AG04450 (cell line): ENCODE measurements at regions not wholly inside any gene's neighbourhood (a gene's known extent, or its start where the extent isn't known, plus 50 kb on each side); places are given as distances from the start of the nearest gene placed in this dataset.
"Not testable (repeated sequence)": the region's sequence is repeated elsewhere in the genome, so short reads cannot be mapped to it uniquely, and the experiment has no call there.

Experiments used
- CTCF ChIA-PET: fragments of 300-600, 350-600 bp; formaldehyde crosslinking; extraction: SDS; loops from one replicate; lab custom pipeline; 2022; ENCODE audit warnings: antibody characterized with exemption, inconsistent platforms; lab: Charles Lee
- POLR2A ChIA-PET: fragments of 350-600 bp; formaldehyde crosslinking; extraction: SDS; loops from one replicate; lab custom pipeline; 2021; ENCODE audit warnings: antibody characterized with exemption, inconsistent platforms; lab: Yijun Ruan, JAX
- DNase-seq: peaks from one replicate; pipeline ENCODE4 v3.0.0-alpha.2; 2011; ENCODE audit warnings: low read depth, low spot score
- H3K27ac ChIP-seq: one replicate; pipeline ENCODE4 v1.5.1; 2012; ENCODE audit warnings: low read depth, low read length, control low read depth
- H3K27me3 ChIP-seq: one replicate; pipeline ENCODE4 v1.6.0; 2012; ENCODE audit warnings: low read length; ENCODE audit not compliant: control insufficient read depth, insufficient read depth
- H3K4me3 ChIP-seq: 2 replicates; pipeline ENCODE4 v1.5.1; 2011; ENCODE audit warnings: mild to moderate bottlenecking, low read depth, low read length, control low read depth
- H3K9me3 ChIP-seq: 2 replicates; pipeline ENCODE4 v1.5.1; 2012; ENCODE audit warnings: low read length; ENCODE audit not compliant: control insufficient read depth, insufficient read depth
- CTCF ChIP-seq: IDR thresholded peaks from 2 replicates; pipeline ENCODE4 v1.5.1; 2011; ENCODE audit warnings: low read depth, low read length, control low read depth, inconsistent platforms

- Histone ChIP-seq H3K9me3 (peaks cover 7% of the 10 kb centered on the region), H3K4me3 (no peak overlapping the region), H3K27ac (no peak overlapping the region), H3K27me3 (peaks cover 19% of the 10 kb centered on the region)
- POLR2A ChIA-PET = interaction anchor here (0.6 kb wide), 1 partner anchor 174 kb away, joined by 3 read pairs; no protein-coding TSS in a partner anchor
- CTCF ChIA-PET = interaction anchor here (2.3 kb wide), 1 partner anchor 9 kb away, joined by 13 read pairs; no protein-coding TSS in a partner anchor
- DNase-seq = no peak
- no peak for TF ChIP-seq CTCF
Observed at GRCh38 chr13:111058796-111059506, 56.2 kb upstream of the ARHGEF7 start.

GRCh38 chr13:111058339-111058738, 56.8 kb upstream of the ARHGEF7 start:
- ChIA-PET CTCF (interaction anchor here (2.0 to 2.3 kb wide), 2 partner anchors 9 to 10 kb away, joined by 6 to 13 read pairs; no protein-coding TSS in a partner anchor), POLR2A (interaction anchor here (0.6 kb wide), 1 partner anchor 174 kb away, joined by 3 read pairs; no protein-coding TSS in a partner anchor)
- not testable (repeated sequence) for H3K27ac ChIP-seq, H3K9me3 ChIP-seq, H3K4me3 ChIP-seq, DNase-seq
- H3K27me3 ChIP-seq = peaks cover 19% of the 10 kb centered on the region

DNA sequence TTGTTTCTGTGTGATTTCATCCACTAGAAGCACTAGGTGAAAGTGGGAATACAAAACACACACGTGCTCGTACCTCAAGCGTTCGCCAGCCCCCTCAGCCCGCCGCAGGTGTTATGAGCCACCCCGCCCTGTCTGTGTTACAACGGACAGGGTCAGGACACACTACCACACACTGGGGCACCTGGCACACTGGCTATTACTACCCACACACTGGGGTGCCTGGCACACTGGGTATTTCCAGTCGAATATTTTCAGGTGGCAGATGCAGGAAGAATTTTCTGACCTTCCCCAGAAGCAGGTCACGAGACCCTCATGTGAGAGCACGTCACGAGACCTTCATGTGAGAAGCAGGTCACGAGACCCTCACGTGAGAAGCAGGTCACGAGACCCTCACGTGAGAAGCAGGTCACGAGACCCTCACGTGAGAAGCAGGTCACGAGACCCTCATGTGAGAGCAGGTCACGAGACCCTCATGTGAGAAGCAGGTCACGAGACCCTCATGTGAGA, 63.3 kb upstream of the ARHGEF7 start:
- CTCF ChIA-PET = interaction anchor here (1.0 to 1.3 kb wide), 2 partner anchors 16 to 108 kb away, joined by 5 to 7 read pairs; no protein-coding TSS in a partner anchor
- H3K4me3 ChIP-seq, H3K9me3 ChIP-seq, H3K27me3 ChIP-seq, H3K27ac ChIP-seq, DNase-seq, POLR2A ChIA-PET: not testable (repeated sequence)

- no peaks in the 10 kb centered on the region for H3K9me3 ChIP-seq
- DNase-seq = no peak
- peaks cover 8% of the 10 kb centered on the region for H3K27me3 ChIP-seq
- no peak overlapping the region for H3K27ac ChIP-seq
- CTCF ChIA-PET = interaction anchor here (1.0 kb wide), 1 partner anchor 137 kb away, joined by 4 read pairs; no protein-coding TSS in a partner anchor
- H3K4me3 ChIP-seq = no peak overlapping the region
- no peak for TF ChIP-seq CTCF
- POLR2A ChIA-PET = interaction anchor here (1.1 kb wide), 1 partner anchor 136 kb away, joined by 4 read pairs; the partner anchor contains the start of gene ANKRD10
Observed at GRCh38 chr13:111051041-111051725, 63.9 kb upstream of the ARHGEF7 start.

DNA sequence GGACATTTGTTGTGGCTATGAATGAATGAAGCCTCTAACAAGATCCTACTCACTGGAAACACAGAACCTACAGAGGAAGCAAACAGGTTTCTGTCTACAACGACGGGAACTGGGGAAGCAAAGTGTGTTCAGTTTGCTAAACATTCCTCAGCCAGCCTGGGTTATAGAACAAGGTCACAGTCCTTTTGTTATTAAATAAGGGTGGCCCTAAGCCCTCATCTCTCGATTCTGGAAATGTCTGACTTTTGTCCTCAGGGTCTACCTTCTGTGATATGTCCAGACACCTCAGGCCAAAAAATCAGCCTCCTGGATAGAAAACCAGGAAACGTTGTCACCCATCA, 64.6 kb upstream of the ARHGEF7 start:
- CTCF ChIA-PET = interaction anchor here (1.0 to 1.3 kb wide), 3 partner anchors 17 to 168 kb away, joined by 3 to 4 read pairs (median 3); no protein-coding TSS in a partner anchor
- Histone ChIP-seq H3K9me3 (peaks cover 3% of the 10 kb centered on the region; the same call in 1 of the 2 replicates), H3K27me3 (peaks cover 8% of the 10 kb centered on the region), H3K4me3 (no peak overlapping the region), H3K27ac (no peak overlapping the region)
- TF ChIP-seq CTCF = no peak
- no peak for DNase-seq
- POLR2A ChIA-PET = interaction anchor here (1.1 kb wide), 1 partner anchor 135 kb away, joined by 4 read pairs; the partner anchor contains the start of gene ANKRD10
